ENCODE measurements at regions not wholly inside any gene's neighbourhood (a gene's known extent, or its start where the extent isn't known, plus 50 kb on each side); places are given as distances from the start of the nearest gene placed in this dataset.
"Not testable (repeated sequence)": the region's sequence is repeated elsewhere in the genome, so short reads cannot be mapped to it uniquely, and the experiment has no call there.

DNA sequence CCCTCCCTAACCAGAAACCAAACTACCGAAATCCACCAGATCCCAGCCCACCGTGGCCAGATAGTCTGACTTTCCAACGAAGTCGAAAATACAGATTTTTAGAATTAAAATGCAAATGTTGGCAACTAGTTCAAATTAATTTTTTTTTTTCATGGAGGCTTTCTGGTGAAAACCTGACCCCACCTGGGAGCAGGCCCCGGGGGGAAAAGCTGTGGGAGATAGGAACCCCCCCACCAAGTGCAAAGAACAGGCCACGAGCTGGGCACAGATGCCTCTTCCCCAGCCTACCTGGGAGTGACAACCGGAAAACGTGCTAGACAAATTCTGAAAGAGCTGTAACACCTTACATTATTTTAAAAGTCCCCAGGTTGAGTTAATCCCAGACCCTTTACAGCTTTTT, 333.8 kb downstream of the PREX1 start:
- Histone ChIP-seq H3K27me3 (replicated peaks) (no peaks in the 10 kb centered on the region), H3K27ac (no peak overlapping the region), H3K36me3 (replicated peaks) (no peaks in the 10 kb centered on the region), H3K4me3 (ENCODE audit: low read depth, low read length) (no peak overlapping the region)
- DNase-seq: no peak
- in situ Hi-C loops (cut with HindIII; ENCODE audit: low pct_ligation_motif_present, low sequenced_read_pairs): no loop called here
- TF ChIP-seq, protein P1, sequence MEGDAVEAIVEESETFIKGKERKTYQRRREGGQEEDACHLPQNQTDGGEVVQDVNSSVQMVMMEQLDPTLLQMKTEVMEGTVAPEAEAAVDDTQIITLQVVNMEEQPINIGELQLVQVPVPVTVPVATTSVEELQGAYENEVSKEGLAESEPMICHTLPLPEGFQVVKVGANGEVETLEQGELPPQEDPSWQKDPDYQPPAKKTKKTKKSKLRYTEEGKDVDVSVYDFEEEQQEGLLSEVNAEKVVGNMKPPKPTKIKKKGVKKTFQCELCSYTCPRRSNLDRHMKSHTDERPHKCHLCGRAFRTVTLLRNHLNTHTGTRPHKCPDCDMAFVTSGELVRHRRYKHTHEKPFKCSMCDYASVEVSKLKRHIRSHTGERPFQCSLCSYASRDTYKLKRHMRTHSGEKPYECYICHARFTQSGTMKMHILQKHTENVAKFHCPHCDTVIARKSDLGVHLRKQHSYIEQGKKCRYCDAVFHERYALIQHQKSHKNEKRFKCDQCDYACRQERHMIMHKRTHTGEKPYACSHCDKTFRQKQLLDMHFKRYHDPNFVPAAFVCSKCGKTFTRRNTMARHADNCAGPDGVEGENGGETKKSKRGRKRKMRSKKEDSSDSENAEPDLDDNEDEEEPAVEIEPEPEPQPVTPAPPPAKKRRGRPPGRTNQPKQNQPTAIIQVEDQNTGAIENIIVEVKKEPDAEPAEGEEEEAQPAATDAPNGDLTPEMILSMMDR (IDR thresholded peaks at IDR 0.05; ENCODE audit: low read depth, low read length, missing control alignments): no peak

DNA sequence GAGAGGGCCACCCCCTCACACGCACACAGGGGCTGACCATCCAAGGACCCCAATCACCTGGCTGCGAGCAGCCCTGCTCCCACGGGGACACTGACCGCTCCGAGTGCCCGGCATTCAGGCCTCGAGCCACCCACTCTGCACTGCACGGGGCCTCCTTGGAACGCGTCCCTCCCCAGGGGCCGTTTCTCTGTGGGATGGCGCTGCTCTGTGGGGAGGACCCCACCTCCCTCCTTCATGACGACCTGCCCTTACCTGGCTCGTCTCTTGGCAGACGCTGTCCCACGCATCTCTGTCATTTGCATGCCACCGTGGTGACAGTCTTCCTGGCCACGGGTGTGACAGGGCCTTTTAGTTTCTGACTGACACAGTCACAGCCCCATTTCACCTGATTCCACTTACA, 334.5 kb downstream of the PREX1 start:
- H3K36me3 ChIP-seq (replicated peaks); H3K27me3 ChIP-seq (replicated peaks); in situ Hi-C loops (cut with HindIII; ENCODE audit: low pct_ligation_motif_present, low sequenced_read_pairs); H3K4me3 ChIP-seq (ENCODE audit: low read depth, low read length); DNase-seq; H3K27ac ChIP-seq: not testable (repeated sequence)

DNA sequence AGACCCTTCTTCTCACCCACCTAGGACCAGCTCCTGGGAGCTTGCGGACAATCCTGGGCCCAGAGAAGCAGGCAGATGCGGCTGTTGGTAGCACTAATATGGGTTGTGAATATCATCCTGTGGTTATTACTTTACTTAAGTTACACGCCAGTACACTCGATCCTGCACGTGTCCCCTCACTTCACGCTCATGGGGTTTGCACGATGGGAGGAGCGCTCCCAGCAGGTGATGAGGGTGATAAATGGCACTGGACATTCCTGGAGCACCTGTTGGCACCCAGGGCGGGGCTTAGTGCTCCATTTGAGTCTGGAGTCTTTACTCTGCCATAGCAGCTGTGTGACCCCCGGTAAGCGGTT, 335.1 kb downstream of the PREX1 start:
- Histone ChIP-seq H3K27me3 (replicated peaks) (no peaks in the 10 kb centered on the region), H3K4me3 (ENCODE audit: low read depth, low read length) (no peak overlapping the region), H3K36me3 (replicated peaks) (no peaks in the 10 kb centered on the region), H3K27ac (no peak overlapping the region)
- DNase-seq: no peak
- in situ Hi-C loops (cut with HindIII; ENCODE audit: low pct_ligation_motif_present, low sequenced_read_pairs): no loop called here
- TF ChIP-seq, protein P1 (IDR thresholded peaks at IDR 0.05; ENCODE audit: low read depth, low read length, missing control alignments): no peak

DNA sequence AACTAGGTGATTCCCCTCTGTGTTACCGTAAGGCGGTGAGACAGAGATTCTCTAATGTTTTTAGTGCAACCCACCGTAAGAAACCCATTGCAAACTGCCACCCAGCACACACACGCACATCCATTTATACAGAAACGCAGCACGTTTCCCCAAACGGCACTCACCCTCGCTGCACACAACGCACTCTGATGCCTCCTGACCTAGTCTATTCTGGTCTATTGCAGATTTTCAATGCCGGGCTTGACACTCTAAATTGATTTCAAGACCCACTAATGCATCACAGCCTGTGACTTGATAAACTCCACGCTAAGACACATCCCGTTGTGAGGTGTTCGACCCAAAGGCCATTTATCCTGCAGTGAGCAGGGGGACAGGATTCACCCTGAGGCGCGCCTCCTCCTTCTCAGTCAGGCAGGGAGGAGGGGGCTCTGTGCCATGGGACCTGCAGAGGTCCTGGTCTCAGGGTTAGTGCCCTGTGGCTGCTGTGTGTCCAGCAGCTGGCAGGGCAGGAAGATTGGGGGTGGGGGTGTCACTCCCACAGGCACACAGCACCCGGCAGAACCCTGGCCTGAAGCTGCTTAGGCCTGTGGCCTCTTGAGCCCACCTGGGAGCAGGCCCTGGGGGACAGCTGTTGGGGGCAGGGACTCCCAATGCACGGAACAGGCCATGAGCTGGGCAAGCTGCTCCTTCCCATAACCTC, 335.6 kb downstream of the PREX1 start:
- no peak for DNase-seq
- Histone ChIP-seq H3K36me3 (replicated peaks) (no peaks in the 10 kb centered on the region), H3K4me3 (ENCODE audit: low read depth, low read length) (no peak overlapping the region), H3K27ac (no peak overlapping the region), H3K27me3 (replicated peaks) (no peaks in the 10 kb centered on the region)
- TF ChIP-seq, protein P1 (IDR thresholded peaks at IDR 0.05; ENCODE audit: low read depth, low read length, missing control alignments): no peak
- in situ Hi-C loops (cut with HindIII; ENCODE audit: low pct_ligation_motif_present, low sequenced_read_pairs): no loop called here

DNA sequence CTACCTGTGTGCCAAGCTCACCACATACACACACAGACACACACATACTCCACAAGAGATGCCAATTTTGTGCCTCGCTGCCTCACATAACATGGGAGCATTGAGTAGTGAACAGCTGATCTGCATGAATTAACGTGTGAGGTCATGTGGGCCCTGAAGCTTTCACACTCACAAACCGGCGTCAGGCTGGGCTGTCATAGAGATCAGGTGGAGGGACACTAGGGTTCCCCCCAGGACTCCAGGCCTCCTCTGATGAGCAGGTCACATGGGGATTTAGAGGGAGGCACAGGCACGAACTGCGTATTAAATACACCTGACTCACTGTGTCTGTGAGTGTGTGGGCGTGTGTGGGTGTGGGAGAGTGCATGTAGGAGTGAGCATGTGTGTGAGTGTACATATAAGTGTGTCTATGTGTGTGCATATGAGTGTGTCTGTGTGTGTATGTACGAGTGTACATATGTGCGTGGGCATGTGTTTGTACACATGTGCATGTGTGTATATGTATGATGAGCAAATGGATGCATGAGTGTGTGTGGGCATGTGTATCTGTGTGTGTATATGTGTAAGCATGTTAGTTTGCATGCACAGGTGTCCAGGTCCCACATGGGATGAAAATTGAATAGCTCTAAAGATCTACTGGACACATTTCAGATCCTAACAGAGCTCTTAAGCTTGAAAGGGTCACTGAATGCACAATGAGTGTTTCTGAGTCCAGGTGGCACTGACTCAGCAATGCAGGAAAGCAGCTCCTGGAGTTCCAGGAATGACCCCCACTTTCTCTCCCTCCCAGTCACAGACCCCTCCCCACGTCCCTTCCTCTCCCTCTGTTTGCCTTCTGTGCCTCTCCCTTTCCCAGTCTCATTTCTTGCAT, 336.6 kb downstream of the PREX1 start:
- TF ChIP-seq, protein P1 (IDR thresholded peaks at IDR 0.05; ENCODE audit: low read depth, low read length, missing control alignments): no peak
- in situ Hi-C loops (cut with HindIII; ENCODE audit: low pct_ligation_motif_present, low sequenced_read_pairs): no loop called here
- no peak overlapping the region for H3K27ac ChIP-seq
- no peaks in the 10 kb centered on the region for H3K36me3 ChIP-seq (replicated peaks)
- no peaks in the 10 kb centered on the region for H3K27me3 ChIP-seq (replicated peaks)
- no peak for DNase-seq
- no peak overlapping the region for H3K4me3 ChIP-seq (ENCODE audit: low read depth, low read length)

DNA sequence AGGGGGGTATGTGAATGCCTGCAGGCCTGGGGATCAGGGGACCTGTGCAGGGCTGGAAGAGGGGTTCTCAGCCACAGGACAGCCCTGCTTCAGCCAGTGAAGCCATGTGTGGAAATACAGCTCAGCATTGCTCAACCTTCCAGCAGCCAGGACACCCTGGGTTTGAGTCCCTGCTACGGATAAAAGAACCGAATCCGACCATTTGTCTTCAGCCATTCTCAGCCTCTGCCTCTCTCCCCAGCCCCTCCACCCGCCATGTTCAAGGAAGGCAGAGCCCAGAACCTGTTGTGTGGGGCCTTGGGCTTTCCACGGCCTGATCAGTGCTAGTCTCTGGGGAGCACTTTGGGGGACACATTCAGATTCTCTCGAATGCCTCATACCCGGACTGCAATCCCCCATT, 337.5 kb downstream of the PREX1 start:
- H3K4me3 ChIP-seq (ENCODE audit: low read depth, low read length); H3K27me3 ChIP-seq (replicated peaks); DNase-seq; in situ Hi-C loops (cut with HindIII; ENCODE audit: low pct_ligation_motif_present, low sequenced_read_pairs); H3K27ac ChIP-seq; H3K36me3 ChIP-seq (replicated peaks): not testable (repeated sequence)

Measured in brain microvascular endothelial cell (primary cell).